Peyer's patch (tissue), 4 donors: ENCODE measurements at regions not wholly inside any gene's neighbourhood (a gene's known extent, or its start where the extent isn't known, plus 50 kb on each side); places are given as distances from the start of the nearest gene placed in this dataset.

Experiments
- POLR2A ChIP-seq, 2 donors: fragments of 450-650 bp; IDR thresholded peaks; one replicate each; pipeline ENCODE4 v1.5.1; 2017; ENCODE audit warnings: antibody characterized with exemption in 2 of 2, mild to moderate bottlenecking in 2 of 2, moderate library complexity in 2 of 2
- TF ChIP-seq, protein P1 (sequence below), 6 experiments: fragments of 450-650 bp in 4 of 6; fragments of 200-600 bp in 2 of 6; sonication (generic) in 1 of 6; IDR thresholded peaks; one replicate each; pipeline ENCODE4 v1.5.1; 2017 to 2019; ENCODE audit warnings: antibody characterized with exemption in 6 of 6, mild to moderate bottlenecking in 3 of 6, moderate library complexity in 1 of 6

DNA sequence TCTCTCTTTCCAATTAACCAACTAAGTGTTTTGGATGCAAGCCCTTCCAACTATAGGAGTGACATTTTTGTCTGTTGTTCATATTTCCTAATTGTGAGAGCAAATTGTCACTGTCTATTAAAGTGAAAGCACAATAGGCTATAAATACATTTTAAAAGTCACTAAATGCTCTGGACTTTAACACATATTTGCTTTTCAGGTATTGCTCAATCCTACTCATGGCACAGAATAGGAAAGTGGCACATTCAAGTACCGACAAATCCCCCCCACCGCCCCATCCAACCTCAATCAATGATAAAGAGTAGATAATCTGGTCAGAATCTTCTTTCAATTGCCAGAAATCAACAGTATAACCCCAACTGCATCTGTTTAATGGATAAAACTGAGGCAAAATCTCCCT is 419.8 kb downstream of the PLK2 start:
- TF ChIP-seq, protein P1, sequence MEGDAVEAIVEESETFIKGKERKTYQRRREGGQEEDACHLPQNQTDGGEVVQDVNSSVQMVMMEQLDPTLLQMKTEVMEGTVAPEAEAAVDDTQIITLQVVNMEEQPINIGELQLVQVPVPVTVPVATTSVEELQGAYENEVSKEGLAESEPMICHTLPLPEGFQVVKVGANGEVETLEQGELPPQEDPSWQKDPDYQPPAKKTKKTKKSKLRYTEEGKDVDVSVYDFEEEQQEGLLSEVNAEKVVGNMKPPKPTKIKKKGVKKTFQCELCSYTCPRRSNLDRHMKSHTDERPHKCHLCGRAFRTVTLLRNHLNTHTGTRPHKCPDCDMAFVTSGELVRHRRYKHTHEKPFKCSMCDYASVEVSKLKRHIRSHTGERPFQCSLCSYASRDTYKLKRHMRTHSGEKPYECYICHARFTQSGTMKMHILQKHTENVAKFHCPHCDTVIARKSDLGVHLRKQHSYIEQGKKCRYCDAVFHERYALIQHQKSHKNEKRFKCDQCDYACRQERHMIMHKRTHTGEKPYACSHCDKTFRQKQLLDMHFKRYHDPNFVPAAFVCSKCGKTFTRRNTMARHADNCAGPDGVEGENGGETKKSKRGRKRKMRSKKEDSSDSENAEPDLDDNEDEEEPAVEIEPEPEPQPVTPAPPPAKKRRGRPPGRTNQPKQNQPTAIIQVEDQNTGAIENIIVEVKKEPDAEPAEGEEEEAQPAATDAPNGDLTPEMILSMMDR (IDR thresholded peaks at IDR 0.05): no peak
- no peak for TF ChIP-seq POLR2A (IDR thresholded peaks at IDR 0.05)
